Limb (tissue), 2 donors: ENCODE measurements at regions not wholly inside any gene's neighbourhood (a gene's known extent, or its start where the extent isn't known, plus 50 kb on each side); places are given as distances from the start of the nearest gene placed in this dataset.

Experiments used
- DNase-seq, 2 donors: peaks; one replicate each; pipeline ENCODE4 v3.0.0-alpha.2; 2016; ENCODE audit errors: extremely low spot score in 2 of 2

DNA sequence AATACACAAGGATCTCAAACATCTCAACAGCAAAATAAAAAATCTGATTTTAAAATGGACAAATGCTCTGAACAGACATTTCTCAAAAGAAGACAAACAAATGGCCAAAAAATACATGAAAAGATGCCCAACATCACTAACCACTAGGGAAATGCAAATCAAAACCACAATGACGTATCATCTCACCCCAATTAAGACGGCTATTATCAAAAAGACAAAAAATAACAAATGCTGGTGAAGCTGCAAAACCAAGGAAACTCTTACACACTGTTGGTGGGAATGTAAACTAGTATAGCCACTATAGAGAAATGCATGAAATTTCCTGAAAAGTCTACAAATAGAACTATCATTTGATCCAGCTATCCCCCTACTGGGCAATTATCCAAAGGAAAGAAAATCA lies 145.0 kb downstream of the BTG1 start:
- DNase-seq = no peak

DNA sequence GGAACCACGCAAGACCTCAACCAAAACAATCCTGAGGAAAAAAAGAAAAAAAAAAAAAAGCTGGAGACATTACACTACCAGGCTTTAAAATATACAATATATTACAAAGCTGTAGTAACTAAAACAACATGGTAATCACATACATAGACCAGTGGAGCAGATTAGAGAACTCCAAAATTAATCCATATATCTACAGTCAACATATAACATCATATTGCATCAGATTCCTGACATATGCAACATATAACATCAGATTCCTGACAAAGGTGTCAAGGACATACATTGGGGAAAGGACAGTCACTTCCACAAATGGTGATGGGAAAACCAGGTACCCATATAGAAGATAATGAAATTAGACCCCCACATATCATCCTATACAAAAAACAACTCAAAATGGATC lies 145.8 kb downstream of the BTG1 start:
- DNase-seq = no peak

- DNase-seq = no peak
Measured at GRCh38 chr12:91998316-91998715, 147.3 kb downstream of the BTG1 start.

GRCh38 chr12:91994208-91994797 lies 151.3 kb downstream of the BTG1 start:
- DNase-seq = no peak

GRCh38 chr12:91993287-91994017 lies 152.2 kb downstream of the BTG1 start:
- DNase-seq = no peak

GRCh38 chr12:91991399-91992187 lies 154.1 kb downstream of the BTG1 start:
- DNase-seq = no peak

DNA sequence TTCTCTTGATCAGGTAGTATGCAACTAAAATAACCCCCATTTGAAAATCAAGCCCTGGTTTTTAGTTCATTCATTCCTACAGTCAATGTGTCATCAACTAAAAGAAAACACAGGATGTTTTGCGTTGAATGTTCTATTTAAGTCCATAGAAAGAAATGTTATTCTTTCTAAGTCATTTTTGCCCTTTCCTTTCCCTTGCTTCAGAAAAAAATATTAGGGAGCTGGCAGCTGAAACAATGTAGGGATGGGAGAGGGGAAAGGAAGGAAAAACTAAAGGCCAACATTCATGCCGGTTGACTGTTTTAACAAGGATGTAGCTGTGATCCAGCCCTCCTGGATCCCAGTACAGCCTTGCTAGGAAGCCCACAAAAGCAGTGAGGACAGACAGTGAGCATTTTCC lies 155.1 kb downstream of the BTG1 start:
- no peak for DNase-seq

- DNase-seq = no peak
Measured at GRCh38 chr12:91989143-91989542, 156.5 kb downstream of the BTG1 start.

DNA sequence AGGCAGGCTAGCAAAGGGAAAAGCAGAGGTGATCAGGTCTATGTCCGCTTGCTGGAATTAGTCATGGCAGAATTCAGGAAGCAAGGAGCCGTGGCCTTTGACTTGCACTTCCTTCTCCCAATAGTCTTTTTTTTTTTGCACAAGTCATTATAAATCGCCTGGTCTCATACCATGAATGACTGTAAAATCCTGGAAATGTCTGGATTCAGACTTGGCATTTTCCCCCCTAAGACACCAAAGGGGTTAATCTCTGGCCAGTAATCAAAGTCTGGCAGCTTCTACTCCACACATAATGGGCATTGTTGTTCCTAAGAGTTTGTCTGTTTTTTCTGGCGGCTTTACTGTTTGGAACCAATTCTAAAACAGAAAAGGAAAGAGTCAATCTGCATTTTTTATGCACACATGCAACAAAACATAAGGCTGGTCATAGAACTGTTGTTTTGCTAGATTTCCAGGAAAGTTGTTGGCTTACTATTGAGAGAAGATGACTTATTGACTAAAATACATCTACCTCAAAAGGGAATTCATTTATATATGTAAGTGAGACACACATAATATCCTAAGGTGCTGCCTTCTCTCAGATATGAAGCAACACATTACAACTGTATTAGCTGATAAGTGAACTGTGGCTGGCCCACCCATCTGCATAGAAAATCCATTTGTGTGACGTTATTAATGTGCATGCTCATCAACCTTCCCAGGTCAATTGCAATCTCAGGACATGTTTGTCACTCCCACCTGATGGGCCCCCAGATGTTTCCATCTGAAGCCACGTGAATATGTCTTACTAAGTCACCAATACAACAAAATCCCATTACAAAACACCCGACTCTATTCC lies 157.3 kb downstream of the BTG1 start:
- DNase-seq = no peak

GRCh38 chr12:91986084-91986483 lies 159.6 kb downstream of the BTG1 start:
- no peak for DNase-seq

GRCh38 chr12:91985002-91985787 lies 160.5 kb downstream of the BTG1 start:
- DNase-seq = no peak

- DNase-seq = no peak
Measured at GRCh38 chr12:91984556-91984955, 161.1 kb downstream of the BTG1 start.

GRCh38 chr12:91983935-91984334 lies 161.7 kb downstream of the BTG1 start:
- DNase-seq = no peak

DNA sequence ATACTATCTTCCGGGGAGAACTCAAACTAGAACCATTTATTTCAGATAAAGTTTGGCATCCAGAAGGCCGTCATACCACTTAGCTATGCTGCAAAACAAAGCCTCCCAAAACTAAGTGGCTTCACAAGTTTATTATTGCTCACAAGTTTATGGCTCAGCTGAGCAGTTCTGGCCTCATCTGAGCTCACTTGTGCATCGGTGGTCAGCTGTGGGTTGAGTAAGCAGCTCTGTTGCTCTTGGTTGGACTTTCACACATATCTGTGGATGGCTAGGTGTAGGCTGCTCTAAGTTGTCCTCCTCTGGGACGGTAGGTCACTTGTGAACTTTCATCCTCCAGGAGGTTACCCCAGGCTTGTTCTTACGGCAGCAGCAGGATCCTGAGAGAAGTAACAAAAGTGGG lies 162.7 kb downstream of the BTG1 start:
- no peak for DNase-seq

DNA sequence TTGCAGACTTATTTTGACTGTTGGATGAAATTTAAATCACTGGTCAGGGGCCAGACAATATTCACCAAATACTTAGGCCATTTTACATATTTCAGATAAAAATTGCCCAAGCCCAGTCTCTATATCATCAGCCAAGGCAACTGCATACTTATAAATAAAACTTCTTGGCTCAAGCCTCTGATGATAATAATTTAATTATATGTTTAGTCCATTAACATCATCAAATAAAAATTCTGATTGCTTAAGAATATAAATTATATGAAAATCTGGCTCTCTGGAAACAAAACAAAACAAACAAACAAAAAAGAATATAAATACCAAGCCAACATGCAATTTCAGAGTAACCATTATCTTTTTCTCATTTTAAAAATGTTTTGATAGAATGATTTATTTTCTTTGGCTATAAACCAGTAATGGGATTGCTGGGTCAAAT lies 165.2 kb downstream of the BTG1 start:
- DNase-seq = no peak

- no peak for DNase-seq
Measured at GRCh38 chr12:91978143-91978542, 167.5 kb downstream of the BTG1 start.

- DNase-seq = no peak
Measured at GRCh38 chr12:91975891-91976290, 169.8 kb downstream of the BTG1 start.

DNA sequence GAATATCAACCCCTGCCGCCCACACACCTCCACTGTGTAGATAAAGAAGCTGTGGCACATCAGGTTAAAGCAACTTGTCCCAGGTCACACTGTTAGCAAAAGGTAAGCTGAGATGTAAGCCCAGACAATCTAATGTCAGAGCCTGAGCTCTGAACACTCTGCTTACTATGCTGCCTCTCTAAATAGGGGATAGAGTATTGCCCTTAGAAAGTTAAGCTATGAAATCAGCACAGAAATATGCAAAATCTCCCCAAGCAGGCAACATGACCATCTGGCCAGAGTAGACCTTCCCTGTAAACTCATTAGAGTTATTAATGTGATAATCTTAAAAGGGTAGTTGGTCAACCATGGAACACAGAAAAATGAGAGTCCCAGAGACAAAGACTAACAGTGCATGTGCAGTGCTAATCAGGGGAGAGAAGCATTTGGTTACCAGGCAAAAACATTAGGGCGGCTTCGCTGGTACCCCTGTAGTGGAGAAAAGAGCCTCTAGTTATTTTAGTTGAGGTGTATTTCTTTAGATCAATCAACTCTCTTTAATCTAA lies 171.0 kb downstream of the BTG1 start:
- no peak for DNase-seq

DNA sequence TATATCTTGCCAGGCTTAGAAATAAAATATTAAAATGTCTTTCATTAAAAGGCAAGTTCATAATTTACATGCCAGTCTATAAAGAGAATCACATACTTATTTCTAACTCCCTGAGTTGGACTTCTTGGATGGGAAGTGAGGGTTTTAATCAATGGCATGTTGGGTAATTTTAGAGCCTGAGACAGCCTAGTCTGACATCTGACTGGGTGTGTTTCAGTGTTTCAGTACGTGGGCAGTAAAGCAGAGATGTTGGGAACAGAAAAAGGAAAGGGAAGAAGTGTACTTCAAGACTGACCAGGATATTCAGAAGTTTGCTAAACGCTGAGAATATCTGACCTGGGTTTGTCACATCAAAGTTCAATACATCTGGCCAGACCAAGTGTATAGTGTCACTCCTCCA lies 171.8 kb downstream of the BTG1 start:
- DNase-seq = no peak

DNA sequence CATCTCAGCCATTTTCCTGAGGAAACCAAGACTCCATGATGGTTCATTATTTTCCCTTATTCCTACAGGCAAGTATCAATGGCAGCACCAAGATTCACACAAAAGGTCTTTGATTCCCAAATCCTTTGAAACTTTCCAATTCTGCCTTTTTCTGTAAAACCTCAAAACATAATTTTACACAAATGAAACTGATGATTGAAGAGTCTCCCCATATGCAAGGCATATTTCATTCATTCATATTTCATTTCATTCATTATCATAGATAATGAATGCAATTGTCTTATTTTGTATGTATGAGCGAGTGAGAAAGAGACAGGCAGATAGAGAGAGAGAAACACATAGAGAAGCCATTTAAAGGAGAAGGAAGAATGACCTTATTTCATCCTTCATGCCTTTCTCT lies 172.8 kb downstream of the BTG1 start:
- no peak for DNase-seq

- no peak for DNase-seq
Measured at GRCh38 chr12:91968777-91969171, 176.9 kb downstream of the BTG1 start.
